OCI-LY3 (cell line): ENCODE measurements at regions not wholly inside any gene's neighbourhood (a gene's known extent, or its start where the extent isn't known, plus 50 kb on each side); places are given as distances from the start of the nearest gene placed in this dataset.

ENCODE experiments used
- EZH2phosphoT487 ChIP-seq: fragments of 200-600 bp; shearing (Covaris generic); IDR thresholded peaks from 2 replicates; pipeline ENCODE4 v1.6.1; 2018; ENCODE audit warnings: antibody characterized with exemption, mixed run types, low read depth
- TF ChIP-seq, protein P1 (sequence below): fragments of 200-600, 300-600 bp; sonication (generic); IDR thresholded peaks from 2 replicates; pipeline ENCODE4 v1.5.1; 2014; ENCODE audit warnings: antibody characterized with exemption, low read length, low read depth

DNA sequence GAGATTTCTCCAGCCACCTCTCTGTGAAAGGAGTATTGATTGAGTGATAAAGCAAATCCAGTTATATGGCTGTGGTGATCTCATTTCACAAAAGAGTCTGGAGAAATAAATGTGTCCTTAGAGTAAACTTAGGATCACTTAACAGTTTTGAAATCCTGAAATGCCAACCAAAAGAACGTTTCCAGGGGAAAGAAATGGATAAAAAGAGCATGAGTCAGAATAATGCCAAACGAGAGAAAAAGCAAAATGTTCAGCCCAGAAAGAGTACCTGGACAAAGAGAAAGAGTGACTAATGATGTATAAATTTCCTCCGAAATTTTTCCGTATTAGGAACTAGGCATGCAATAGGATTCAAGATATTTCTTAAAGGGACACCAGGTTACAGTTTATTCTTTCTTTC is 463.1 kb upstream of the CDH10 start:
- TF ChIP-seq, protein P1, sequence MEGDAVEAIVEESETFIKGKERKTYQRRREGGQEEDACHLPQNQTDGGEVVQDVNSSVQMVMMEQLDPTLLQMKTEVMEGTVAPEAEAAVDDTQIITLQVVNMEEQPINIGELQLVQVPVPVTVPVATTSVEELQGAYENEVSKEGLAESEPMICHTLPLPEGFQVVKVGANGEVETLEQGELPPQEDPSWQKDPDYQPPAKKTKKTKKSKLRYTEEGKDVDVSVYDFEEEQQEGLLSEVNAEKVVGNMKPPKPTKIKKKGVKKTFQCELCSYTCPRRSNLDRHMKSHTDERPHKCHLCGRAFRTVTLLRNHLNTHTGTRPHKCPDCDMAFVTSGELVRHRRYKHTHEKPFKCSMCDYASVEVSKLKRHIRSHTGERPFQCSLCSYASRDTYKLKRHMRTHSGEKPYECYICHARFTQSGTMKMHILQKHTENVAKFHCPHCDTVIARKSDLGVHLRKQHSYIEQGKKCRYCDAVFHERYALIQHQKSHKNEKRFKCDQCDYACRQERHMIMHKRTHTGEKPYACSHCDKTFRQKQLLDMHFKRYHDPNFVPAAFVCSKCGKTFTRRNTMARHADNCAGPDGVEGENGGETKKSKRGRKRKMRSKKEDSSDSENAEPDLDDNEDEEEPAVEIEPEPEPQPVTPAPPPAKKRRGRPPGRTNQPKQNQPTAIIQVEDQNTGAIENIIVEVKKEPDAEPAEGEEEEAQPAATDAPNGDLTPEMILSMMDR: no peak
- TF ChIP-seq EZH2phosphoT487: no peak
